Liver (tissue), 8 donors: ENCODE measurements at regions not wholly inside any gene's neighbourhood (a gene's known extent, or its start where the extent isn't known, plus 50 kb on each side); places are given as distances from the start of the nearest gene placed in this dataset.

Experiments
- DNase-seq: peaks from one replicate; pipeline ENCODE4 v3.0.0-alpha.2; 2017; ENCODE audit warnings: low spot score
- H3K27ac ChIP-seq, 2 donors: one replicate each; pipeline ENCODE4 v1.7.0; 2013; ENCODE audit warnings: inconsistent platforms in 2 of 2, low read length in 2 of 2, control low read depth in 1 of 2, low read depth in 1 of 2, mild to moderate bottlenecking in 1 of 2
- H3K27me3 ChIP-seq, 4 donors: one replicate each; pipeline versions ENCODE4 v1.6.1 to v1.7.0; 2013; ENCODE audit warnings: low read length in 3 of 4, inconsistent platforms in 1 of 4, mild to moderate bottlenecking in 1 of 4, moderate library complexity in 1 of 4; ENCODE audit not compliant: control insufficient read depth in 4 of 4, insufficient read depth in 4 of 4
- H3K36me3 ChIP-seq, 4 donors: one replicate each; pipeline versions ENCODE4 v1.6.1 to v1.7.0; 2013; ENCODE audit warnings: low read length in 3 of 4, mild to moderate bottlenecking in 3 of 4, low read depth in 1 of 4, moderate library complexity in 1 of 4; ENCODE audit not compliant: control insufficient read depth in 4 of 4, insufficient read depth in 3 of 4
- H3K4me1 ChIP-seq, 4 donors: one replicate each; pipeline versions ENCODE4 v1.6.1 to v1.7.0; 2013; ENCODE audit warnings: low read length in 3 of 4, mild to moderate bottlenecking in 3 of 4, moderate library complexity in 1 of 4; ENCODE audit not compliant: control insufficient read depth in 4 of 4, insufficient read depth in 4 of 4
- H3K4me3 ChIP-seq, 3 donors: one replicate each; pipeline versions ENCODE4 v1.6.1 to v1.7.0; 2013; ENCODE audit warnings: low read length in 3 of 3, control low read depth in 1 of 3, low read depth in 1 of 3, mild to moderate bottlenecking in 1 of 3
- H3K9ac ChIP-seq, 2 donors: one replicate each; pipeline ENCODE4 v1.7.0; 2013; ENCODE audit warnings: low read length in 2 of 2, mild to moderate bottlenecking in 2 of 2, moderate library complexity in 2 of 2, control low read depth in 1 of 2, low read depth in 1 of 2
- H3K9me3 ChIP-seq, 4 donors: one replicate each; pipeline versions ENCODE4 v1.6.1 to v1.7.0; 2013; ENCODE audit warnings: low read length in 3 of 4; ENCODE audit not compliant: control insufficient read depth in 4 of 4
- CTCF ChIP-seq: fragments of 150-350 bp; IDR thresholded peaks from 2 replicates; pipeline ENCODE4 v1.5.1; 2017; ENCODE audit warnings: improper control_type of control experiment, low read depth, low read length; ENCODE audit not compliant: missing input control
- EGR1 ChIP-seq, 2 donors: IDR thresholded peaks; 2 replicates each; pipeline ENCODE4 v1.6.1; 2016 to 2018; ENCODE audit warnings: antibody characterized with exemption in 2 of 2, low read depth in 2 of 2
- FOXA1 ChIP-seq: IDR thresholded peaks from 2 replicates; pipeline ENCODE4 v1.6.1; 2016; ENCODE audit warnings: antibody characterized with exemption
- FOXA2 ChIP-seq: IDR thresholded peaks from 2 replicates; pipeline ENCODE4 v1.6.1; 2016; ENCODE audit warnings: antibody characterized with exemption
- HNF4A ChIP-seq, 2 donors: conservative IDR thresholded peaks; 2 replicates each; pipeline ENCODE4 v1.6.1; 2016; ENCODE audit warnings: antibody characterized with exemption in 2 of 2, mild to moderate bottlenecking in 2 of 2
- NR2F2 ChIP-seq: IDR thresholded peaks from 2 replicates; pipeline ENCODE4 v1.6.1; 2016; ENCODE audit warnings: antibody characterized with exemption
- RAD21 ChIP-seq, 2 donors: IDR thresholded peaks; 2 replicates each; pipeline ENCODE4 v1.6.1; 2016; ENCODE audit warnings: antibody characterized with exemption in 2 of 2, mild to moderate bottlenecking in 2 of 2
- RXRA ChIP-seq, 2 donors: IDR thresholded peaks; 2 replicates each; pipeline ENCODE4 v1.6.1; 2017 to 2018; ENCODE audit warnings: antibody characterized with exemption in 2 of 2, mild to moderate bottlenecking in 1 of 2
- SP1 ChIP-seq: IDR thresholded peaks from 2 replicates; pipeline ENCODE4 v1.6.1; 2018; ENCODE audit warnings: antibody characterized with exemption, mild to moderate bottlenecking
- TAF1 ChIP-seq: conservative IDR thresholded peaks from 2 replicates; pipeline ENCODE4 v1.6.1; 2016; ENCODE audit warnings: antibody characterized with exemption, mild to moderate bottlenecking
- YY1 ChIP-seq: IDR thresholded peaks from 2 replicates; pipeline ENCODE4 v1.6.1; 2016; ENCODE audit warnings: antibody characterized with exemption, mild to moderate bottlenecking
- ZBTB33 ChIP-seq: IDR thresholded peaks from 2 replicates; pipeline ENCODE4 v1.6.1; 2016; ENCODE audit warnings: antibody characterized with exemption
- WGBS: extraction: QIAGEN DNeasy Blood & Tissue Kit; methylation state at CpG from one replicate; pipeline ENCODE4 v1.1.7; 2013; 5-methylcytosine and 5-hydroxymethylcytosine counted together
- TF ChIP-seq, protein P1 (sequence below): IDR thresholded peaks from 2 replicates; pipeline ENCODE4 v1.6.1; 2016; ENCODE audit warnings: antibody characterized with exemption
- TF ChIP-seq, protein P2 (sequence below): IDR thresholded peaks from 2 replicates; pipeline ENCODE4 v1.6.1; 2016; ENCODE audit warnings: antibody characterized with exemption, mild to moderate bottlenecking
- donor health status: healthy.
- donor health status: healthy.
- donor health status: healthy.
- donor health status: healthy.
- donor health status: healthy.

GRCh38 chr1:234775477-234776246, 165.7 kb upstream of the IRF2BP2 start:
- Histone ChIP-seq H3K4me3 (no peak overlapping the region), H3K27ac (peak overlapping the region in 1 of 2 donors; percentile 10), H3K9ac (no peak overlapping the region), H3K4me1 (no peaks in the 10 kb centered on the region), H3K36me3 (no peaks in the 10 kb centered on the region), H3K27me3 (no peaks in the 10 kb centered on the region), H3K9me3 (no peaks in the 10 kb centered on the region)
- DNase-seq = no peak
- no peak for TF ChIP-seq FOXA1
- TF ChIP-seq, protein P1, sequence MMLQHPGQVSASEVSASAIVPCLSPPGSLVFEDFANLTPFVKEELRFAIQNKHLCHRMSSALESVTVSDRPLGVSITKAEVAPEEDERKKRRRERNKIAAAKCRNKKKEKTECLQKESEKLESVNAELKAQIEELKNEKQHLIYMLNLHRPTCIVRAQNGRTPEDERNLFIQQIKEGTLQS = no peak
- TF ChIP-seq HNF4A (conservative IDR thresholded peaks at IDR 0.05) = no peak
- no peak for TF ChIP-seq RAD21 (IDR thresholded peaks at IDR 0.05)
- WGBS = 88% methylated on average over 12 of the region's 12 CpGs

DNA sequence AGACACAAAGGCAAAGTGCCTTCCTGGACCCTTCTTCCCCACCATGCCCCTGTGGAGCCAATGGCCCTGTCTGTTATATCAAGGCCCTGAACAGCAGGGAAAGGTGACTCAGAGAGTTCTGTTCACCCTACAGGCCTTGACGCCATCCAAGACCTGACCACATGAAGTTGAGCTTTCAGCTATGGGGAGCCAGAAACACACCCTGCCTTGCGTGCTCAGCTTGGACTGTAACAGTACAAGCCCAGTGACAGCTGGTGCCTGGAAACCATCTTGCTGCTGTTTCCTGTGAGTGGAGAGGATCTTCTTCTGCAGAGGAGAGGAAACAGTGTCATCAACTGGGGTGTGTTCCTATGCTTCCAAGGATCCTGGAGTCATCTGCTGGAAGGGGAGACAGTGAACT, 165.0 kb upstream of the IRF2BP2 start:
- H3K4me3 ChIP-seq = no peak overlapping the region
- no peak for DNase-seq
- H3K27me3 ChIP-seq = no peaks in the 10 kb centered on the region
- TF ChIP-seq NR2F2 (no peak), YY1 (no peak), SP1 (no peak), HNF4A (conservative IDR thresholded peaks at IDR 0.05) (no peak), RXRA (IDR thresholded peaks at IDR 0.05) (no peak)
- TF ChIP-seq, protein P2, sequence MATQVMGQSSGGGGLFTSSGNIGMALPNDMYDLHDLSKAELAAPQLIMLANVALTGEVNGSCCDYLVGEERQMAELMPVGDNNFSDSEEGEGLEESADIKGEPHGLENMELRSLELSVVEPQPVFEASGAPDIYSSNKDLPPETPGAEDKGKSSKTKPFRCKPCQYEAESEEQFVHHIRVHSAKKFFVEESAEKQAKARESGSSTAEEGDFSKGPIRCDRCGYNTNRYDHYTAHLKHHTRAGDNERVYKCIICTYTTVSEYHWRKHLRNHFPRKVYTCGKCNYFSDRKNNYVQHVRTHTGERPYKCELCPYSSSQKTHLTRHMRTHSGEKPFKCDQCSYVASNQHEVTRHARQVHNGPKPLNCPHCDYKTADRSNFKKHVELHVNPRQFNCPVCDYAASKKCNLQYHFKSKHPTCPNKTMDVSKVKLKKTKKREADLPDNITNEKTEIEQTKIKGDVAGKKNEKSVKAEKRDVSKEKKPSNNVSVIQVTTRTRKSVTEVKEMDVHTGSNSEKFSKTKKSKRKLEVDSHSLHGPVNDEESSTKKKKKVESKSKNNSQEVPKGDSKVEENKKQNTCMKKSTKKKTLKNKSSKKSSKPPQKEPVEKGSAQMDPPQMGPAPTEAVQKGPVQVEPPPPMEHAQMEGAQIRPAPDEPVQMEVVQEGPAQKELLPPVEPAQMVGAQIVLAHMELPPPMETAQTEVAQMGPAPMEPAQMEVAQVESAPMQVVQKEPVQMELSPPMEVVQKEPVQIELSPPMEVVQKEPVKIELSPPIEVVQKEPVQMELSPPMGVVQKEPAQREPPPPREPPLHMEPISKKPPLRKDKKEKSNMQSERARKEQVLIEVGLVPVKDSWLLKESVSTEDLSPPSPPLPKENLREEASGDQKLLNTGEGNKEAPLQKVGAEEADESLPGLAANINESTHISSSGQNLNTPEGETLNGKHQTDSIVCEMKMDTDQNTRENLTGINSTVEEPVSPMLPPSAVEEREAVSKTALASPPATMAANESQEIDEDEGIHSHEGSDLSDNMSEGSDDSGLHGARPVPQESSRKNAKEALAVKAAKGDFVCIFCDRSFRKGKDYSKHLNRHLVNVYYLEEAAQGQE = no peak
- no peaks in the 10 kb centered on the region for H3K4me1 ChIP-seq
- 86% methylated on average over 2 of the region's 2 CpGs for WGBS
- H3K36me3 ChIP-seq = no peaks in the 10 kb centered on the region
- H3K9ac ChIP-seq = no peak overlapping the region
- peak overlapping the region in 1 of 2 donors; percentile 10 for H3K27ac ChIP-seq
- H3K9me3 ChIP-seq = no peaks in the 10 kb centered on the region

DNA sequence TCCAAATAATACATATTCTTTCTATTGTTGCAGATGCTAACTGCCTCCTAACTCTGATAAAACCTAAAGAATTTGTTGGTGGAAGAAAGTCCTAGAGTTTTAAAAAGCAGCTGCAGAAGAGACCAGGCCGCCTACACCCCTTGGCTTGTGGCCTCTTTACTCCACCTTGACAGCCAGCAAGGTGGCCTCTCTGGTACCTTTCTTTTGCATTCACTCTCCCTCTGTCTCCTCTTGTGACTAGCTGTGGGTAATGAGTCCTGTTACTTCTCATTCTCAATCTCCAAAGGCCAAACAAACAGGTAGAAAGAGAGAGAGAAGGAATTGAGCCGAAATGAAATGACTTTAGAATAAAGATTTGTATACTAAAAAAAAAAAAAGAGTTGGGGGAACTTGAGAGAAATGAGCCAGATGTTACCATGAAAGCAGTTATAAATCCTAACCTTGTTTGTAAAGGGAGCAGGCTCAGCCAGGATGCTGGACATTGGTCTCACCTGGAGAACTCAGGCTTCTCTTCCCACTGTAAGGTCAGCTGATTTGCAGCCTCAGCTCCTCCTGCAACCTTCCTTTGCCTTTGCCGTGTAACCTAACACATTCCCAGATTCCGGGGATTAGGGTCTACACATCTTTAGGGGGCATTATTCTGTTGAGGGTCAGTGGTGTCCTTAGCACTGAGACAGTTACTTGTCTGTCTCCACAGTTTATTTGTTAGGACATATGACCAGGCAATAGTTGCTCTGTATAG, 164.1 kb upstream of the IRF2BP2 start:
- H3K27ac ChIP-seq = no peak overlapping the region
- 96% methylated on average over 4 of the region's 4 CpGs for WGBS
- H3K27me3 ChIP-seq = no peaks in the 10 kb centered on the region
- H3K4me3 ChIP-seq = no peak overlapping the region
- no peaks in the 10 kb centered on the region for H3K9me3 ChIP-seq
- DNase-seq = no peak
- H3K4me1 ChIP-seq = no peaks in the 10 kb centered on the region
- H3K9ac ChIP-seq = no peak overlapping the region
- H3K36me3 ChIP-seq = no peaks in the 10 kb centered on the region
- no peak for TF ChIP-seq TAF1
- TF ChIP-seq EGR1 (IDR thresholded peaks at IDR 0.05; ENCODE audit: low read depth in 2 of 2) = no peak
- TF ChIP-seq RXRA (IDR thresholded peaks at IDR 0.05) = no peak
- TF ChIP-seq YY1 = no peak
- no peak for TF ChIP-seq FOXA2
- no peak for TF ChIP-seq RAD21 (IDR thresholded peaks at IDR 0.05)
- TF ChIP-seq, protein P1 = no peak
- TF ChIP-seq CTCF = no peak
- no peak for TF ChIP-seq ZBTB33
